H1 (cell line): ENCODE measurements at regions not wholly inside any gene's neighbourhood (a gene's known extent, or its start where the extent isn't known, plus 50 kb on each side); places are given as distances from the start of the nearest gene placed in this dataset.

Experiments used
- EGR1 ChIP-seq: IDR thresholded peaks from 2 replicates; pipeline ENCODE4 v1.6.1; 2011; ENCODE audit warnings: low read depth, low read length, borderline replicate concordance
- EP300 ChIP-seq, 2 experiments: IDR thresholded peaks; 1 replicate in 1 of 2; 2 replicates in 1 of 2; pipeline ENCODE4 v1.6.1; 2011 to 2012; ENCODE audit warnings: low read depth in 2 of 2, low read length in 2 of 2, mild to moderate bottlenecking in 2 of 2, borderline replicate concordance in 1 of 2, inconsistent platforms in 1 of 2, moderate library complexity in 1 of 2
- FOSL1 ChIP-seq: IDR thresholded peaks from 2 replicates; pipeline ENCODE4 v1.6.1; 2011; ENCODE audit warnings: mild to moderate bottlenecking, low read depth, low read length, moderate library complexity; ENCODE audit not compliant: insufficient read depth
- GTF2F1 ChIP-seq: IDR thresholded peaks from 2 replicates; pipeline ENCODE4 v1.6.1; 2012; ENCODE audit warnings: low read depth, low read length, improper control_type of control experiment, borderline replicate concordance
- HDAC2 ChIP-seq, 2 experiments: fragments of 300-600 bp in 1 of 2; sonication (generic) in 1 of 2; IDR thresholded peaks; 2 replicates each; pipeline ENCODE4 v1.6.1; 2011 to 2012; ENCODE audit warnings: low read depth in 2 of 2, low read length in 2 of 2, mild to moderate bottlenecking in 2 of 2, moderate library complexity in 2 of 2, borderline replicate concordance in 1 of 2, inconsistent platforms in 1 of 2
- KDM1A ChIP-seq: fragments of 200-600, 300-600 bp; sonication (generic); IDR thresholded peaks from 2 replicates; pipeline ENCODE4 v1.7.1; 2016; ENCODE audit warnings: mild to moderate bottlenecking, low read length, borderline replicate concordance
- NRF1 ChIP-seq: IDR thresholded peaks from 2 replicates; pipeline ENCODE4 v1.6.1; 2011; ENCODE audit warnings: mild to moderate bottlenecking, low read depth, low read length, improper control_type of control experiment
- POLR2A ChIP-seq, 2 experiments: IDR thresholded peaks; 1 replicate in 1 of 2; 2 replicates in 1 of 2; pipeline ENCODE4 v1.6.1; 2011; ENCODE audit warnings: low read depth in 2 of 2, low read length in 2 of 2, mild to moderate bottlenecking in 2 of 2; ENCODE audit errors: control extremely low read depth in 1 of 2
- POLR2AphosphoS5 ChIP-seq: IDR thresholded peaks from 2 replicates; pipeline ENCODE4 v1.6.1; 2011; ENCODE audit warnings: low read depth, low read length
- SUZ12 ChIP-seq: fragments of 200-600 bp; sonication (generic); IDR thresholded peaks from 2 replicates; pipeline ENCODE4 v1.6.1; 2012; ENCODE audit warnings: mild to moderate bottlenecking, inconsistent platforms, low read length, moderate library complexity, mixed read lengths
- TAF1 ChIP-seq: IDR thresholded peaks from 2 replicates; pipeline ENCODE4 v1.6.1; 2011; ENCODE audit warnings: mild to moderate bottlenecking, low read depth, low read length
- YY1 ChIP-seq: IDR thresholded peaks from 2 replicates; pipeline ENCODE4 v1.6.1; 2011; ENCODE audit warnings: low read depth, mild to moderate bottlenecking, low read length
- TF ChIP-seq, protein P1 (sequence below), 3 experiments: IDR thresholded peaks; 1 replicate in 2 of 3; 2 replicates in 1 of 3; pipeline versions ENCODE4 v1.5.1 to v1.6.1; 2011; ENCODE audit warnings: low read length in 3 of 3, mild to moderate bottlenecking in 3 of 3, inconsistent platforms in 2 of 3, low read depth in 1 of 3, moderate library complexity in 1 of 3; ENCODE audit not compliant: insufficient read depth in 1 of 3; ENCODE audit errors: control extremely low read depth in 1 of 3

DNA sequence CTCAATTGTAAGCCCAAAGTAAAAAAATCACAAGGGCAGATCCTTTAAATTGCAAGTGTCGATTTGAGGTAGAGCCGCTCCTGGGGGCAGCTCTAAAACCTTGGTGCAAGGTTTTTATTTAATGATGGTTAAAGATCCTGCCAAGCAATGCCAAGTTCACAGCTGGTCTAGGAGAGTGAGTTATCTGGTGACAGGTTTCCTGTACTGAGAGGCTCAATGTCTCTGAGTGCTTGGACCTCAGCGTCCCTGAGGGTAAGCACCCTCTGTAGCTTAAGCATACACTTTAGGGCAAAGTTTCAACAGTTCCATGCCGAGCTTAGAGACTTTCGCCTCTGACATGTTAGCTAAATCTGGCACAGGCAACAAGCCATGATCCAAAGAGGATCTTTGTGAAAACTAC, 119.8 kb upstream of the EGFLAM start:
- TF ChIP-seq, protein P1, sequence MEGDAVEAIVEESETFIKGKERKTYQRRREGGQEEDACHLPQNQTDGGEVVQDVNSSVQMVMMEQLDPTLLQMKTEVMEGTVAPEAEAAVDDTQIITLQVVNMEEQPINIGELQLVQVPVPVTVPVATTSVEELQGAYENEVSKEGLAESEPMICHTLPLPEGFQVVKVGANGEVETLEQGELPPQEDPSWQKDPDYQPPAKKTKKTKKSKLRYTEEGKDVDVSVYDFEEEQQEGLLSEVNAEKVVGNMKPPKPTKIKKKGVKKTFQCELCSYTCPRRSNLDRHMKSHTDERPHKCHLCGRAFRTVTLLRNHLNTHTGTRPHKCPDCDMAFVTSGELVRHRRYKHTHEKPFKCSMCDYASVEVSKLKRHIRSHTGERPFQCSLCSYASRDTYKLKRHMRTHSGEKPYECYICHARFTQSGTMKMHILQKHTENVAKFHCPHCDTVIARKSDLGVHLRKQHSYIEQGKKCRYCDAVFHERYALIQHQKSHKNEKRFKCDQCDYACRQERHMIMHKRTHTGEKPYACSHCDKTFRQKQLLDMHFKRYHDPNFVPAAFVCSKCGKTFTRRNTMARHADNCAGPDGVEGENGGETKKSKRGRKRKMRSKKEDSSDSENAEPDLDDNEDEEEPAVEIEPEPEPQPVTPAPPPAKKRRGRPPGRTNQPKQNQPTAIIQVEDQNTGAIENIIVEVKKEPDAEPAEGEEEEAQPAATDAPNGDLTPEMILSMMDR (IDR thresholded peaks at IDR 0.05; ENCODE audit: control extremely low read depth in 1 of 3, insufficient read depth in 1 of 3, low read depth in 1 of 3, low read length in 3 of 3): no peak
- no peak for TF ChIP-seq TAF1
- TF ChIP-seq KDM1A: no peak
- no peak for TF ChIP-seq POLR2AphosphoS5
- TF ChIP-seq POLR2A (IDR thresholded peaks at IDR 0.05; ENCODE audit: control extremely low read depth in 1 of 2, low read depth in 2 of 2, low read length in 2 of 2): no peak
- no peak for TF ChIP-seq SUZ12
- TF ChIP-seq EP300 (IDR thresholded peaks at IDR 0.05; ENCODE audit: borderline replicate concordance in 1 of 2, low read depth in 2 of 2, low read length in 2 of 2): no peak
- no peak for TF ChIP-seq YY1
- TF ChIP-seq NRF1: no peak
- no peak for TF ChIP-seq GTF2F1
- no peak for TF ChIP-seq HDAC2 (IDR thresholded peaks at IDR 0.05; ENCODE audit: borderline replicate concordance in 1 of 2, low read depth in 2 of 2, low read length in 2 of 2)
- no peak for TF ChIP-seq EGR1
- no peak for TF ChIP-seq FOSL1
